ENCODE measurements at regions not wholly inside any gene's neighbourhood (a gene's known extent, or its start where the extent isn't known, plus 50 kb on each side); places are given as distances from the start of the nearest gene placed in this dataset.
"Not testable (repeated sequence)": the region's sequence is repeated elsewhere in the genome, so short reads cannot be mapped to it uniquely, and the experiment has no call there.

DNA sequence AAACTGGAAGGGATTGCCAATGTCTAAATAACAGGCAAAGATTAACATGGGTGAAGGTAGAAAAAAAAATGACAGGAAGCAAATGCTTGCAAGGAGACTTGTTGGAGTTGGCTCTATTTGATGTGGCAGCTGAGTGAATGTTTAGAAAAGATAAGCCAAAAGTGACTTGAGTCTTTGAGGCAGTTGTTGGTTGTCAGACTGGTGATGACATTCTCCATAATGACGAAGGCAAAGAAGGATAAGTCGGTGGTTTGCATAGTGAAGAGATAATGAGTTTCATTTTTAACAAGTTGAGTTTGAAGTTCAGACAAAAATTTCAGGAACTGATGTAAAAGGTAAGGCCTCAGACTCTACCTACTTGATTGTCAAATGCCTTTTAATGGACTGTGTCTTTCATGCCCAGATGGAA, 704.1 kb upstream of the SGO1 start:
- no peak for DNase-seq

DNA sequence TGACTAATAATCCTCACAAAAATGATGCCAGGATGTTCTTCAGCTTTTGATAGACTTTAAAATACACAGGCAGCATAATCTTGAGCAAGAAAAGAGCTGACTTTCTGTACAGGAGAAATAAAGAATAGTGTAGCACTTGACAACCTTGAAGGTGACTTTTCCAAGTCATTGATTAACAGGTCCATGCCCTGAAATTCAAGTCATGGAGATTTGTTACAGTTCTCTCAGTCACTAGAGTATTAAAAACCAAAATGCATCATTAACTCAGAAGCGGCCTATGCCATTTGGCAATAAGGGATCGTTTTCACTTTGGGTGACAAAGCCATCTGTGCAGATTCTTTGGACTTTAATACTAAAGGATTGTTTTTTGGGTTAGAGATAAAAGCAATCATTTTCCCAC, 692.7 kb upstream of the SGO1 start:
- DNase-seq = no peak

DNA sequence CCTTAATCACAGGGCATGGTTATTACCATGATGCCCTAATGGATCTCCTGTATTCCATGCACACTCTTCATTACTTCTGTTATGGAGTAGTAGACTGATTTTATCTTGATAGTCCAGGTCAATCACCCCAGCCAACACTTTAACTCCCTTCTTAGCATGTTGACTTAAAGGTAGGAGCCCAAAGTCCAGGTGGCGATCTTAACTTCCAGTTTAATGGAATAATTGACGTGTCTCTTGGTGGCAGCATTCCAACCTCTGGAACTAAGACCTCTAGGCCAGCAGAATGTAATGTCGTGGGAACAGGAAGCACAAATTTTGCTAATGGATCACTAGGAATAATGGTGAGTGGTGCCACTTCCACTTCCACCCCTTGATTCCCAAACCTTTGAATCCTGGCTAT, 687.2 kb upstream of the SGO1 start:
- no peak for DNase-seq

DNA sequence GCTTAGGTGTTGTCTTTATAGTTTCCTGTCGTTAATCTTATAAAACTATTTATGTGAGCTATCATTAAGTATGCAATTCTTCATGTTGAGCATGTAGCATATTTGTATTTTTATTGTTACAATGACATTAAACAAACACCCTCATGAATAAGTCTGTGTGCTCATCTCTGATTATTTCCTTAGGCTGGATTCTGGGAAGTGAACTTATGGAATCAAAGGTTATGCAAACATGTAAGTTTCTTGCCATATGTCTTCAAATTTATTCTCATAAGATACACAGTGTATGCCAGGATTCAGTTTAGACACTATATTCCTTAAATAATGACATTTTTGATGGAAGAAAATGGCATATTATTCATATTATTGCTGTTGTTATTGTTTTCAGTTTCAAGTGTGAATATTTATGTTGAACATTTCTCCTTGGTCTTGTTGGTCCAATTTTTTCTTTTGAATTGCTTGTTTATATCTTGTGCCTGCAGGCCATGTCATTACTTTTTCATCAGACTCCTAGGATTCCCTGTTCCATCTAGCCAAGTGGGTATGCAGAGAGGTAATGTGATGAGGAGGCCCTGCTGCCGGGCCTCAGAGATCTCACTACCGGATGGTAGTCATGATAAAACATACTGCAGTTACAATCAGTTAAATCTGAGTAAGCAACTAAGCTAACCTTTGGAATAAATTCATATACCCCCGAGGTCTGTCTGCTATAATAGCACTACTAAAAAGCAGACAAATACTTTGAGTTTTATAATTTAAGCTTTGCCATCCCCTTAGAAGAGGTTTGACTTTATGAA, 684.3 kb upstream of the SGO1 start:
- no peak for DNase-seq

DNA sequence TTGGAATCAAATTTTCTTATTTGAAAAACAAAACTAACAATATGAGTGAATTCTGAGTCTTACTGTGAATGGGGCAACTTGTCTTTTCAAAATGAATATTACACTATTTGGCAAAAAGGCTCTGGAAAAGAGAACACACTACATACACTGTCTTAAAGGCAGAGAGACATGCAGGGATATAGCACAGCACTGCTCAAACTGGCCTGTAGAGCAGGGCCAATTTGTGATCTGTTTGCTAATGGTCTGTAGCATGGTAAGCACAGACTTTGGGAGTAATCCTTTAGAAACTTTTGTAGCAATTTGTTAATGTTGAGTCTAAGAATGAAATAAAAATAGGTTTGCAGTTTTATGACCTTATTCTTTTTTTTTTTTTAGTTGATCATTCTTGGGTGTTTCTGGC, 679.8 kb upstream of the SGO1 start:
- DNase-seq = no peak

DNA sequence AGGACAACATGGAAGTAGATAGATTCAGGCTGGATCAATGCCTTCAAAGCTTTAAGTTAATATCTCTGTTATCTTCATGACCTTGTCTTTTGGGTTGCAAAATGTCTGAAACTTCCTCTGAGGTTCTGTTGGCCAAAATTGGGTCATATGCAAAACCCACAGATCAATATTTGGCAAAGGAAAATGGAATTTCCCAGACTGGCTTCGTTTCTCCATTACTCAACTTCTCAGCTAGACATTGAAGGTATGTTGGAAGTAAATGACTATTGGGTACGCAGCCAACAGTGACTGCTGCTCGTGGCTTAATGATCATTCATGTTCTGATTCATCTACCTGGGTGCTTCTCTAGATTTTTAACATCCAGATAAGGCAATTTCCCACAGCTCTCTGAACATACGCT, 675.4 kb upstream of the SGO1 start:
- DNase-seq = no peak

DNA sequence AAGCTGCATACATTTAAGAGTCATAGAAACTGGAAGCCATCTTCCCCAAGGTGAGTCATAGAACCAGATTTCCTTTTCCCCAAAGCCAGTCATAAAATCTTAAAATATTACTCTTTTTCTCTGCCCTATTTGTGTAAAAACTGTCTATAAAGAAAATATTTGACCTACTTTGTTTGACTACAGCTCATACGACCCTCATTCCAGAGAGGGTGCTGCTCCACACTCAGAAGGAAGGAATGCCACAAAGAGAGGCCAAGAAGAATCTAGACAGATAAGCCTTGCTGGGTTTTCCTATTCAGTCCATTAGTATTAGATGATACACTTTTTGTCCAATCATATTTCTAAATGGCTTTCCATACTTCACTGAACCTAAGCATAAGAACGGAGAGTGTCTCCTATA, 671.6 kb upstream of the SGO1 start:
- no peak for DNase-seq

DNA sequence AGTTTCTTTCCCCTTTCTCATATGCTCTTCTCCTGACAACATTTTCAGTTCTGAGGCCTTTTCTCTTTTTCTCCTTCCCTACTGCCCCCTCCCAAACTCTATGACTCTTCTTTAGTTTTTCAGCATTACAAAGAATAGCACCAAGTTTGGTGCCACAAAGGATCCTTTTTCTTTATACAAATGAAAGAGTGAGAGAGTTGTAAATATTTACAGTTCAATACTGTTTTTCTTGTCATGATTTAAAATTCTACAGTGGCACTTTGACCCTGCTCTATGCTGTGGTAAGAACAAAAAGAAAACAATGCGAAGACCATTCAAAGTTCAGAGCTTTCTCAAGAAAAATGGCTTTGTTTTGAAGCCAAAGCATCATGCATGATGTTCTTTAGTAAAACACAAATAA, 667.9 kb upstream of the SGO1 start:
- DNase-seq = no peak

DNA sequence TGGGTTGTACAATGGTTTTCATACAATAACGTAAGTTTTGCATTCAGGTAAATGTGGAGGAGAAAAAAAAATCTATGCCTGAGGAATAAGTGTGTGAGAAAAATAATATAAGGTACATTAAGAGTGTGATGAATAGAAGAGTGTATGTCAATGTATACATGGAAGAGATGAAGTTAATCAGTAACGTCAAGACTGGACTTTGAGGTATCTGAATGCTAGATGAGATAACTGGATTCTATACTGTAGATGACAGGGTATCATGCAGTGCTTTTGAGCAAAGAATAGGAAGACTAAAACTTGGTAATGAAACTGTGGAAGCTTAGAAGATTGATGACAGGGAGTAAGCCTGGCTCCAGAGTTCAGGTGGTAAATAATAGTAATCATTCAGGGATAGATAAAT, 666.7 kb upstream of the SGO1 start:
- no peak for DNase-seq

DNA sequence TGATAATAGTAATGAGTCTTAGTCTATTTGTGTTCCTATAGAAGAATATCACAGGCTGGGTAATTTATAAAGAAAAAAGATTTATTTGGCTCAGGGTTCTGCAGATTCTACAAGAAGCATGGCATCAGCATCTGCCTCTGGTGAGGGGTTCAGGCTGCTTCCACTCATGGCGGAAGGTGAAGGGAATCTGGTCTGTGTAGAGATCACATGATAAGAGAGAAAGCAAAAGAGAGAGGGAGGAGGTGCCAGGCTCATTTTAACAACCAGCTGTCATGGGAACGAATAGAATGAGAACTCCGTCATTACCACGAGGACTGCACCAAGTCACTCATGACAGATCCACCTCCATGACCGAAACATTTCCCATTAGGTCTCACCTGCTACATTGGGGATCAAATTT, 664.0 kb upstream of the SGO1 start:
- DNase-seq = no peak

DNA sequence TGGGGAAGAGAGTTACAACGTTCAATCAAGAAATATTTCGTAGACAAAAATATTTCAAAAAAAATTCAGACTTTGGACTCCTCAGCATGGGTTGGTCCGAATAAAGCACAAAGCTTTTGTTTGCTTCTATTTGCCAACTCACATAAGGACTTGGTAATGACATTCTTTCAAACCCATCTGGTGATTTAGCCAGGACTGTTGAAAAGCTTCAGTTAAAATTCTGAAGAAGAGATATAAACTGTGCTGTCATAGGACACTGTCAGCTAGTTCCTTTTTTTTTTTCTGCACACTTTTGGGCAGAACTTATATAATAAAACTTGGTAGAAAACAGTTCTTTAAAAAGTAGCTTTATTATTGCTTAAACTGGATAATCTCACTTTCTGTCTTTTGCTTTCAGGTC, 660.8 kb upstream of the SGO1 start:
- DNase-seq = no peak

DNA sequence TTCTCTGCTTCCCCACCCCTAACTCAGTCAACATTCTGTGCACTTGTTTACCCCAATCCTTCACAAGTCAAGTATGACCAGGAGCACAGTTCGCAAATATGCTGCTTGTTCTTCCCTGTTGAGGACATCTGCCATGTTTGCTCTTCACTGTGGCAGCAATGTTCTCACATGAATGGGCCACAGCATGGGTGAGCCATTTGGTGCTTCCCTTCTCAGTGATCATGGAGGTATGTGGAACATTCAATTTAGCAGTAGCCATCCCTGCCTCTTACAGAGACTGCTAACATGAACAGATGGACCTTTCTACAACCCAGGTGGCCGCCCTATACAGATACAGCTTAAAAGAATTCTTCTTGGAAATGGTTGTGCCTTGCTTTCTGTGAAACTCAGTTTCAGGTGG, 660.1 kb upstream of the SGO1 start:
- no peak for DNase-seq

DNA sequence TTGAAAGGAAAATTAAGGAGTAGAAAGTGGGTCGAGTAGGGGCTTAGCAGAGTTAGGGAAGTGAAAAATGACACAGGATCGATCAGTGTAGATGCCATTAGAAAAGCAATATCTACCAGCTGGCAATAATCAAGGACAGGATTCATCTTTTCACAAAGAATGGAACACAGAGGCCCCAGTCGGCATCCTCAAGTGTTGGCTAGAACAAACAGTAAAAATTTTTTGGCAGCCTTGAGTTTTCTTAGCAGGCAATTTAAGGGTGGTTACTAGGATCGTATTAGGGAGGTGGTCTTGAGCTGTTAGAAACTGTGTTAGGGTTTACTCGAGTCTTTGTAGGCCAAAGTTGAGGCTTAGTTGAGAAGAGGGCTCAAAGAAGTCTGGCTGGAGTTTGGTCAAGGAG, 658.8 kb upstream of the SGO1 start:
- no peak for DNase-seq

DNA sequence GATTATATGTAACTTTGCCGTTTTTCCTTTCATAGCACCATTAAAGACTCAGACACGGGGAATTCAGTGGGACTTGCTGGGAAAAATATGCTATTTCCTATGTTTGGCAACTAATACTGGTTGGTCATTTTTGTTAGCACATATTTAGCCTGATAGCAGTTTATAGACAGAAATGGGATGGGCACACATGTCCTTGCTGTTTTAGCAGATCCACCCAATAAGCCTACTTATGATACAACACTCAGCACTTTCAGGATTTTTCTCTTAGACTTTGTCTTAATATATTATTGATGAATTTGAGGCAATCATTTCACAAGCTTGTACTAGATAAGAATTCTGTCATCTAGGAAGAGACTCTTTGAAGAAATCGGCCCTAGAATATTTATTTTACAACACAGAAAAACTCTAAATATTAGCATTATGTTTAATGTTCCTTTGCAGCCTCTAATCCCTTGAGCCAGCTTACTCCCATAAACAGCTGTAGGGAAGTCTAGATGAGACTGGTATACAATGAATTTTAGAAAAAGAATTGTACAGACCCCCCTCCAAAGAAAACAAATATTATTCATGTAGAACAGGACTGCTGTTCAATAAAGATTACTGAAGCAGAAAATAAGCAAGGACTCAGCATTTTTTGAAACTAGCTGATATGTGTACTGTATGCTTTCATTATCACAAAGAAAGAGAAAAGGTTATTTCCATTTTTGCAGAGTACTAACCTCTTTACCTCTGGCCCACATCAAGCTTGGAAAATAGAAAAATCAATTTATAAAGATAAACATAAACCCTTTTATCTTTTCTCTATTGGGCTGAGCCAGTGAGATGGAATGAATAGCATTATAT, 656.8 kb upstream of the SGO1 start:
- no peak for DNase-seq

DNA sequence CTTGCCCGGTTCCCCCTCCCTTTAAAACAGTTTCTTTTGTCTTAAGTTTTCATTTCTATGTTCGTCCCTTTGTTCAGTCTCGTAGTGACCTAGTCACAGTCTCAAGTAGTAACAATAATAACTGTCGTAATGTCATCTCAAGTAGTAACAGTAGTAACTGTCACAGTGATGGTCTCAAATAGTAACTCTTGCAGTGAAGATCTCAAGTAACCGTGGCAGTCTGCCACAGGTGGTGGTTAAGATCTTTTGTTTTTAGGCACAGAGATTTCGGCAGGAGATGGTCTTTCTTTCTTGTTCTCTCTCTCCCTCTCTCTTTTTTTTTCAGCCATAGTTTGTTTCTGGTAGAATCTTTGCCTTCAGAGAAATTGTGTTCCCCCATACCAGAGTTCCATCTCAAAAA, 656.0 kb upstream of the SGO1 start:
- no peak for DNase-seq

DNA sequence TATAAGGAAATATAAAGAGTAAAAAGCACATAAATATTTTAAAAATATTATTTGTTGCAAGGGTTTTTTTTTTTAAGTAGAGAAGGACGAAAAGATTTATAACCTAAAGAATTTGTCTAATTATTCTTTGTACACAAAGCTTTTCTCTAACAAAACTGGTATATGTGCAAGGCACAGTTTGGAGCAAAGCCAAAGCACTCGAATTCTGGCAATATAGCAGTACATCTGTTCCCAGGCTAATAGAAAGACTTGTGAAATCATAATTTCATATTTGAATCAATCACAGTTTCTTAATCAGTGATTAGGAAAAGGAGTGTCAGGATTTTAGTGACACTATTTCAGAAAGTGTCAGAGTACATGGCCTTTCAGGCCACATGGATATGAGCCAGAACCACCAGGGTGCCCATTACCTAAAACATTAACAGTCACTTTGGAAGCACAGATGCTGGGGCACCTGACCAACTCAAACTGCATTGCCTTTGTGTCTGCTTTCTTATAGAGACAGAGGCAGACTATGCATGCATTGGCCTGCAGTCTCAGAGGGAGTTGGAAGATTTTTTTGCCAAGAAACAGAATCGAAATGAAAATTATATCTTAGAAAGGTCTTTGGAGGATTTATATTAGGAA, 651.8 kb upstream of the SGO1 start:
- DNase-seq = no peak

DNA sequence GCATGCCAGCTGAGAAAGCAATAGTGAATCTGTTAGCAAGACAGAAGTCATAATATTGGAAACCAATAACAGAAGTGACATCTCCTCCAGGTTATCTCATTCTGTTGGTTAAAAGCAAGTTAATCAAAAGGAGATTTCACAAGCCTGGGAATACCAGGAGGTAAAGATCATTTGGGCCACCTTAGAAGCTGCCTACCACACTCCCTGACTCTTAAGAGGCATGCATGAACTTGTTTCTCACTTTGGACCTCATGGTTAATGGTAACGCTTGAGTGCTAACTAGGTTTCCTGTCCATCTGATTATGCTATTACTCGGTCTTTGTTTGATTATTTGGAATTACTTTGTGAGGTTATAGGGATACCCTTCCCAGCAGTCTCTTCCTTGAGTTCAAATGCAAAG, 650.8 kb upstream of the SGO1 start:
- DNase-seq = no peak

DNA sequence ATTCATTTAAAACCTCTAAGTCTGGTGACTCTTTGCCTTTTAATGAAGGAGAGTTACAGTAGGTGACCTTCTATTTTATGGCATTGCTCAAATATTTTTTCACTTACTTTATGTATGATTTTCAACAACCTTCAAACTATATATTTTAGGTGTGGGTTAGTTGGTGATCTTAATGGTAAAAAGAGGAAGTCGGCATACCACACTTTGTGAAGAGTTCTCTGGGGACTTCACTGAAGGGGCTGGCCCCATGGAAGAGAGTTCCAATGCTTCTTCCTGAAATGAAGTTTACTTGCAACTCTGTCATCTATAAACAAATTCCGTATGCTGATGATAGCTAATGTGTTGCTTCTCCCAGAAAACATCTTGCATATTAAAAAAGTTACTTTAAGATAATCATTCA, 647.0 kb upstream of the SGO1 start:
- no peak for DNase-seq

DNA sequence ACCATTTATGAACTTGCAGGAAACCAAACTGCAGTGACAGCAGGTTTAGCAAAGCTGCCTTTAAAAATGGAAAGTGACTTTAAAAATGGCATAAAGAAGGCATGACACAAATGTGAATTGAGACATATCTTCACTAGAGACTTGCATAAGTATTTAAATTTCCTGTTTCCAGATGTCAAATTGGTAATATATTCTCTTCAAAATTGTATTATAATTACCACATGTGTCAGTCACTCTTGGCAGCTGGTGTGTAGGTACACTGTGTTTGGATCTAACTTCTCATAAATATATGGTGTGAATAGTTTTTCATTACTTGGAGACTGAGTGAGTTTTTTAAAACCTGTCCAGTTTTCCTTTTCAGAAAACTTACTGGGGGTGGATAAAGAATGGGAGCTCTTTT, 636.2 kb upstream of the SGO1 start:
- no peak for DNase-seq

DNA sequence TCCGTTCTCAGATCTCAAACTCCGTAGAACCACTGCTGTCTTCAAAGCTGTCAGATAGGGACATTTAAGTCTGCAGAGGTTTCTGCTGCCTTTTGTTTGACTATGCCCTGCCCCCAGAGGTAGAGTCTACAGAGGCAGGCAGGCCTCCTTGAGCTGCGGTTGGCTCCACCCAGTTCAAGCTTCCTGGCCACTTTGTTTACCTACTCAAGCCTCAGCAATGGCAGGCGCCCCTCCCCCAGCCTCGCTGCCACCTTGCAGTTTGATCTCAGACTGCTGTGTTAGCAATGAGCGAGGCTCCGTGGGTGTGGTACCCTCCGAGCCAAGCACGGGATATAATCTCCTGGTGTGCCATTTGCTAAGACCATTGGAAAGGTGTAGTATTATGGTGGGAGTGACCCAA, 634.9 kb upstream of the SGO1 start:
- DNase-seq = not testable (repeated sequence)

DNA sequence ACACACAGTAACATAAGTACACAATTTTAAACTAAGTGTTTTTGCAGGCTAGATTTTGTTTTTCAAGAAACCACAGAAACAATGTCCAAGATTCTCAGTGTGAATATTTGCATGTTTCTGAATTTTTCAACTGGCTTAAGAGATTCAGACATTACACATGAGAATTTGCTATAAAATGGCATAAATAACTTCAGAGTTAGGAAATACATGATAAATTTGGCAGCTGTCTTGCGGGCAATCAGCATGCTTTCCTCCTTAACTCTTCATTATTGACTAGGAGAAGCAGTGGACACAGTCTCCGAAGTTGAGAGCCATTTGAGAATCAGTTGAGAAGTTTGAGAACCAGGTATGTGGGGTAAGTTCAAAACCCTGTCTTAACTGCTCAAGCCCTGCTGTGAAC, 625.6 kb upstream of the SGO1 start:
- no peak for DNase-seq

DNA sequence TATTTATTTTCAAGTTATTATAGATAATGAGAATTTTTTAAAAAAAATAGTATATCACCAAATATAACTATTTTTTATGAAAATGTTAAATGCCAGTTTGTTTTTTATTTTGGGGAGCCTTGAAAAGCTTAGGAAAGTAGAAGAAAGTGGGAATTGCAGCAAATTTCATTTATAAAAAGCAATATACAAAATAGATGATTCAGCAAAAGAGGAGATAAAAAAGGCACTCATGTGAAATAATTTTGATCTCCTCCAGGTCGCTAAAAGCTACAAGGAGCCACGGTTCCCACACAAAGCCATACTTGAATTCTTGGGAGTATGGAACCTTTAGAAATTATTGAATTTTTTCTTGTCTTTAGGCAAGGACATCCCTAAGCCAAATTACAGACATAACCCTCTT, 625.0 kb upstream of the SGO1 start:
- DNase-seq = no peak

DNA sequence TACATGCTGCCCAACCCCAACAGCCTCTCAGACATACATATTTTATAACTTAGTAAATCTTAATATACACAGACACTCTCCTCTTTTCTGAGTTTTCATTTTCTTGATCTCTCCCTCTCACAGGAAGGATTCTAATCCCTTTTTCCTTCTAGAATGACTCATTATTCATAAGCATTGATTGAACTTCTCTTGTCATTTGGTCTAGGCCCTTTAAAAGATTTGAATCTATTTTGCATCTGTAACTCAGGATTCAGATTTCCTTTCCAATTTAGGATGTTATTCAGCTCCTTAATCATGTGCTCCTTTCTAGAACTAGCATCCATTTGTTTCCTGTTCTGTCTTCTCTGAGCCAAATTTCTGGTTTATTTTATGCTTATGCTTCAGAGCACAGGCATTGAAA, 624.5 kb upstream of the SGO1 start:
- DNase-seq = no peak

DNA sequence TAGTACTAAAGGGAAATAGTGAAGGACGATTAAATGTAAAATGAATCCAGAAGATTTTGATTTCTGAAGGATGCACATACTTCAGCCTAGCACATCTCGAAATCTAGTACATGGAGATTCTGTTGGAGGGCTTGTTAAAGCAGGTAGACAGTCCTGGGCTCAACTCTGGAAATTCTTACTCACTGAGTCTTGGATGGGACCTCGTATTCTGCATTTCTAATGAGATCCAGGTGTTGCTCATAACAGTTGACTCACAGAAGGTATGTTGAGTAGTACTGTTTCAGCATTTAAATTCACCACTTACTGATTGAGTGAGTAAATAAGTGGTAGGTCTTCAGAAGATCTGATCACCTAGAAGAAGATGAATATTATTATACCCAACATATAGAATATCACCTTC, 623.4 kb upstream of the SGO1 start:
- no peak for DNase-seq
